ENCODE measurements at regions not wholly inside any gene's neighbourhood (a gene's known extent, or its start where the extent isn't known, plus 50 kb on each side); places are given as distances from the start of the nearest gene placed in this dataset.

DNA sequence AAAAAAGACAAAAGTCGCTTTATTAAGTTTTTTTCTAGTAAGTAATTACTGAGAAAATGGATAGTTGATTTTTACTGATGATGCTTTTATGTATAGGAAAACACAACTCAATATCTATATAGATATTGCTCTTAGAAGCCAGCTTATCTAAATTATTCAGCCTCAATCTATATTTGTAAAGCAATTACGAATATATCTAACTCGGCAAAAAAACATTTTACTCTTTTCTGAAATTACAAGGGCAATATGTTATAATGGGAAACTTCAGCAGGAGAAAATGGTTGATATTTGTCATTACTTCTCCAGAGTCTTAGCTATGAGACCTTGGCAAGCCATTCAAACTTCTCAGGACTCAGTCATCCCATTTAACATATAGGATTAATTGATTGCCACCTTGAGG is 228.5 kb downstream of the SLC7A11 start:
- peaks cover 3% of the 10 kb centered on the region for H3K27me3 ChIP-seq (ENCODE audit: insufficient read depth, poor library complexity, severe bottlenecking)
- no peak for DNase-seq (ENCODE audit: low read depth in 1 of 2, low spot score in 1 of 2)
- TF ChIP-seq, protein P1, sequence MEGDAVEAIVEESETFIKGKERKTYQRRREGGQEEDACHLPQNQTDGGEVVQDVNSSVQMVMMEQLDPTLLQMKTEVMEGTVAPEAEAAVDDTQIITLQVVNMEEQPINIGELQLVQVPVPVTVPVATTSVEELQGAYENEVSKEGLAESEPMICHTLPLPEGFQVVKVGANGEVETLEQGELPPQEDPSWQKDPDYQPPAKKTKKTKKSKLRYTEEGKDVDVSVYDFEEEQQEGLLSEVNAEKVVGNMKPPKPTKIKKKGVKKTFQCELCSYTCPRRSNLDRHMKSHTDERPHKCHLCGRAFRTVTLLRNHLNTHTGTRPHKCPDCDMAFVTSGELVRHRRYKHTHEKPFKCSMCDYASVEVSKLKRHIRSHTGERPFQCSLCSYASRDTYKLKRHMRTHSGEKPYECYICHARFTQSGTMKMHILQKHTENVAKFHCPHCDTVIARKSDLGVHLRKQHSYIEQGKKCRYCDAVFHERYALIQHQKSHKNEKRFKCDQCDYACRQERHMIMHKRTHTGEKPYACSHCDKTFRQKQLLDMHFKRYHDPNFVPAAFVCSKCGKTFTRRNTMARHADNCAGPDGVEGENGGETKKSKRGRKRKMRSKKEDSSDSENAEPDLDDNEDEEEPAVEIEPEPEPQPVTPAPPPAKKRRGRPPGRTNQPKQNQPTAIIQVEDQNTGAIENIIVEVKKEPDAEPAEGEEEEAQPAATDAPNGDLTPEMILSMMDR (IDR thresholded peaks at IDR 0.05; ENCODE audit: insufficient read depth, low read length): no peak
- TF ChIP-seq GABPA (IDR thresholded peaks at IDR 0.05; ENCODE audit: low read depth) (no peak), SPI1 (IDR thresholded peaks at IDR 0.05; ENCODE audit: borderline replicate concordance, low read depth) (no peak), POLR2AphosphoS5 (IDR thresholded peaks at IDR 0.05; ENCODE audit: low read depth) (no peak)
- H3K27ac ChIP-seq (replicated peaks): no peak overlapping the region
- no peak overlapping the region for H3K4me3 ChIP-seq (replicated peaks; ENCODE audit: insufficient read depth, low read length)

DNA sequence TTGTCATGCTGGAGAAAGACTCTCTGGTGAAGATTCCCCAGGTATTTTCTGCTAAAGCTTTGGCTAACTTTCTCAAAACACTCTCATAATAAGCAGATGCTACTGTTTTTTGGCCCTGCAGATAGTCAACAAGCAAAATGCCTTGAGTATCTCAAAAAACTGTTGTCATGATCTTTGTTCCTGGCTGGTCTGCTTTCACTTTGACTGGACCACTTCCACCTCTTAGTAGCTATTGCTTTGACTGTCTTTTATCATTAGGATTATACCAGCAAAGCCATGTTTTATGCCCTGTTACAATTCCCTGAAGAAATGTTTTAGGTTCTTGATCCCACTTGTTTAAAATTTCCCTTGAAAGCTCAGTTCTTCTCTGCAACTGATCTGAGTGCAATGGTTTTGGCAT is 231.5 kb downstream of the SLC7A11 start:
- no peaks in the 10 kb centered on the region for H3K27me3 ChIP-seq (ENCODE audit: insufficient read depth, poor library complexity, severe bottlenecking)
- TF ChIP-seq, protein P2, sequence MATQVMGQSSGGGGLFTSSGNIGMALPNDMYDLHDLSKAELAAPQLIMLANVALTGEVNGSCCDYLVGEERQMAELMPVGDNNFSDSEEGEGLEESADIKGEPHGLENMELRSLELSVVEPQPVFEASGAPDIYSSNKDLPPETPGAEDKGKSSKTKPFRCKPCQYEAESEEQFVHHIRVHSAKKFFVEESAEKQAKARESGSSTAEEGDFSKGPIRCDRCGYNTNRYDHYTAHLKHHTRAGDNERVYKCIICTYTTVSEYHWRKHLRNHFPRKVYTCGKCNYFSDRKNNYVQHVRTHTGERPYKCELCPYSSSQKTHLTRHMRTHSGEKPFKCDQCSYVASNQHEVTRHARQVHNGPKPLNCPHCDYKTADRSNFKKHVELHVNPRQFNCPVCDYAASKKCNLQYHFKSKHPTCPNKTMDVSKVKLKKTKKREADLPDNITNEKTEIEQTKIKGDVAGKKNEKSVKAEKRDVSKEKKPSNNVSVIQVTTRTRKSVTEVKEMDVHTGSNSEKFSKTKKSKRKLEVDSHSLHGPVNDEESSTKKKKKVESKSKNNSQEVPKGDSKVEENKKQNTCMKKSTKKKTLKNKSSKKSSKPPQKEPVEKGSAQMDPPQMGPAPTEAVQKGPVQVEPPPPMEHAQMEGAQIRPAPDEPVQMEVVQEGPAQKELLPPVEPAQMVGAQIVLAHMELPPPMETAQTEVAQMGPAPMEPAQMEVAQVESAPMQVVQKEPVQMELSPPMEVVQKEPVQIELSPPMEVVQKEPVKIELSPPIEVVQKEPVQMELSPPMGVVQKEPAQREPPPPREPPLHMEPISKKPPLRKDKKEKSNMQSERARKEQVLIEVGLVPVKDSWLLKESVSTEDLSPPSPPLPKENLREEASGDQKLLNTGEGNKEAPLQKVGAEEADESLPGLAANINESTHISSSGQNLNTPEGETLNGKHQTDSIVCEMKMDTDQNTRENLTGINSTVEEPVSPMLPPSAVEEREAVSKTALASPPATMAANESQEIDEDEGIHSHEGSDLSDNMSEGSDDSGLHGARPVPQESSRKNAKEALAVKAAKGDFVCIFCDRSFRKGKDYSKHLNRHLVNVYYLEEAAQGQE (IDR thresholded peaks at IDR 0.05; ENCODE audit: insufficient replicate concordance, low read depth): no peak
- no peak for TF ChIP-seq GABPA (IDR thresholded peaks at IDR 0.05; ENCODE audit: low read depth)
- TF ChIP-seq POLR2AphosphoS5 (IDR thresholded peaks at IDR 0.05; ENCODE audit: low read depth): no peak
- TF ChIP-seq, protein P1 (IDR thresholded peaks at IDR 0.05; ENCODE audit: insufficient read depth, low read length): no peak
- no peak for TF ChIP-seq SPI1 (IDR thresholded peaks at IDR 0.05; ENCODE audit: borderline replicate concordance, low read depth)
- DNase-seq (ENCODE audit: low read depth in 1 of 2, low spot score in 1 of 2): no peak
- no peak overlapping the region for H3K27ac ChIP-seq (replicated peaks)
- H3K4me3 ChIP-seq (replicated peaks; ENCODE audit: insufficient read depth, low read length): no peak overlapping the region

DNA sequence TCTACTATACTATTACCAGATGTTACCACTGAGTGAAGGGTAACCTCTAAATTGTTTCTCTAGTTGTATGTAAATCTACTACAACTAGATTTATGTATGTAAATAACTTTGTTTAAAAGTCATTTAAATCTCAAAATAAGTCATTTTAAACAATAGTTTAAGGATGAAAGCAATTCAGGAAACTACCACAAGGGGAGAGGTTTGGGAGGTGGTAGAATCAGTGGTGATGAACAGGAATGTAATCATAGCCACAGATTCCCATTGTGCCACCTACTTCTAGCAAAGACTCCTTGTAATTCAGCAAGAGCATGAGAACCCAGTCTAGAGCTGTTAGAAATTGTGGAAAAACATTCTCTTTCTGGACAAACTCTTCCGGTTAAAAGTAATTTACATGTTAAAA is 234.6 kb downstream of the SLC7A11 start:
- no peak for DNase-seq (ENCODE audit: low read depth in 1 of 2, low spot score in 1 of 2)
- peaks cover 5% of the 10 kb centered on the region for H3K27me3 ChIP-seq (ENCODE audit: insufficient read depth, poor library complexity, severe bottlenecking)
- H3K4me3 ChIP-seq (replicated peaks; ENCODE audit: insufficient read depth, low read length): no peak overlapping the region
- no peak overlapping the region for H3K27ac ChIP-seq (replicated peaks)
- TF ChIP-seq, protein P1 (IDR thresholded peaks at IDR 0.05; ENCODE audit: insufficient read depth, low read length): peak; percentile 16
- no peak for TF ChIP-seq POLR2AphosphoS5 (IDR thresholded peaks at IDR 0.05; ENCODE audit: low read depth)

DNA sequence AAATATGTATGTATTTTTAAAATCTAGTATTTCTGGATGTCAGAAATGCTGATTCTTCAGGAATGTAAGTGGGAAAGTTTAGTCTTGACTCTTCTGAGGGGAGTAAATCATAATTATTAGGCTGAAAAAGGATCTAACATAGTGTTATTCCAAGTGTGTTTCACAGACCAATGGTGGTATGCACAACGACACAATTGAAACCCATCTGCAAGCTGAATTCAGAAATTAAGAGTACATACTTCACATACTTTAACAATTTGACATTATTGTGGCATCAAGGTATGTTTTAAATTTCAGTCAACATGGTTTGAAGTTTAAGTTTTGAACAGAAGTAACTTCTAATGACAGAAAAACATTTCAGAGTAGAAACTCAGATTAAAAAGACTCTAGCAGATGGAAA is 236.7 kb downstream of the SLC7A11 start:
- TF ChIP-seq, protein P1 (IDR thresholded peaks at IDR 0.05; ENCODE audit: insufficient read depth, low read length): no peak
- no peak for TF ChIP-seq SPI1 (IDR thresholded peaks at IDR 0.05; ENCODE audit: borderline replicate concordance, low read depth)
- TF ChIP-seq POLR2AphosphoS5 (IDR thresholded peaks at IDR 0.05; ENCODE audit: low read depth): no peak
- TF ChIP-seq, protein P2 (IDR thresholded peaks at IDR 0.05; ENCODE audit: insufficient replicate concordance, low read depth): no peak
- TF ChIP-seq GABPA (IDR thresholded peaks at IDR 0.05; ENCODE audit: low read depth): no peak
- no peak overlapping the region for H3K27ac ChIP-seq (replicated peaks)

More for the DNA sequence above, 236.7 kb downstream of the SLC7A11 start:
- Histone ChIP-seq H3K4me3 (replicated peaks; ENCODE audit: insufficient read depth, low read length) (no peak overlapping the region), H3K27me3 (ENCODE audit: insufficient read depth, poor library complexity, severe bottlenecking) (peaks cover 5% of the 10 kb centered on the region)
- no peak for DNase-seq (ENCODE audit: low read depth in 1 of 2, low spot score in 1 of 2)
